Sigmoid colon (tissue), 6 donors: ENCODE measurements at regions not wholly inside any gene's neighbourhood (a gene's known extent, or its start where the extent isn't known, plus 50 kb on each side); places are given as distances from the start of the nearest gene placed in this dataset.
"Not testable (repeated sequence)": the region's sequence is repeated elsewhere in the genome, so short reads cannot be mapped to it uniquely, and the experiment has no call there.

Experiments used
- DNase-seq: peaks from one replicate; pipeline ENCODE4 v3.0.0-alpha.2; 2019
- H3K27ac ChIP-seq, 4 donors: fragments of 200-600 bp; sonication (generic); one replicate each; pipeline ENCODE4 v1.5.1; 2016 to 2019; ENCODE audit warnings: mild to moderate bottlenecking in 1 of 4
- H3K27me3 ChIP-seq, 3 donors: fragments of 200-600 bp; sonication (generic); one replicate each; pipeline ENCODE4 v1.5.1; 2019; ENCODE audit warnings: mild to moderate bottlenecking in 1 of 3
- H3K36me3 ChIP-seq, 4 donors: fragments of 200-600 bp; sonication (generic); one replicate each; pipeline ENCODE4 v1.5.1; 2016 to 2019
- H3K4me1 ChIP-seq, 4 donors: fragments of 200-600 bp; sonication (generic); one replicate each; pipeline ENCODE4 v1.5.1; 2017 to 2019
- H3K4me3 ChIP-seq, 4 donors: fragments of 200-600 bp; sonication (generic); one replicate each; pipeline ENCODE4 v1.5.1; 2017 to 2019; ENCODE audit warnings: mild to moderate bottlenecking in 2 of 4, moderate library complexity in 1 of 4
- H3K9me3 ChIP-seq, 4 donors: fragments of 200-600 bp in 3 of 4; sonication (generic) in 3 of 4; one replicate each; pipeline versions ENCODE4 v1.5.1 to v1.6.1; 2013 to 2019
- EP300 ChIP-seq, 4 donors: sonication (generic); formaldehyde crosslinking; IDR thresholded peaks; one replicate each; pipeline ENCODE4 v1.6.1; 2017; ENCODE audit warnings: antibody characterized with exemption in 4 of 4
- POLR2A ChIP-seq, 2 donors: fragments of 450-650 bp; IDR thresholded peaks; one replicate each; pipeline ENCODE4 v1.6.1; 2016; ENCODE audit warnings: antibody characterized with exemption in 2 of 2, mild to moderate bottlenecking in 2 of 2, moderate library complexity in 2 of 2
- POLR2AphosphoS5 ChIP-seq, 4 donors: sonication (generic); formaldehyde crosslinking; IDR thresholded peaks; one replicate each; pipeline ENCODE4 v1.6.1; 2017; ENCODE audit warnings: antibody characterized with exemption in 4 of 4
- WGBS, 2 donors: extraction: QIAGEN DNeasy Blood & Tissue Kit; methylation state at CpG; one replicate each; pipeline ENCODE4 v1.1.7; 2013; 5-methylcytosine and 5-hydroxymethylcytosine counted together
- intact Hi-C: fragments of 100-400 bp; cut with DNase I; formaldehyde crosslinking; loops from one replicate; pipeline ENCODE4 v1.15.1; 2023
- TF ChIP-seq, protein P1 (sequence below), 4 experiments: fragments of 450-650 bp in 3 of 4; fragments of 200-600 bp in 1 of 4; IDR thresholded peaks; one replicate each; pipeline ENCODE4 v1.5.1; 2016 to 2019; ENCODE audit warnings: antibody characterized with exemption in 4 of 4, mild to moderate bottlenecking in 3 of 4, moderate library complexity in 2 of 4
- donor health status: healthy with polysubstance abuse.
- donor health status: healthy.

DNA sequence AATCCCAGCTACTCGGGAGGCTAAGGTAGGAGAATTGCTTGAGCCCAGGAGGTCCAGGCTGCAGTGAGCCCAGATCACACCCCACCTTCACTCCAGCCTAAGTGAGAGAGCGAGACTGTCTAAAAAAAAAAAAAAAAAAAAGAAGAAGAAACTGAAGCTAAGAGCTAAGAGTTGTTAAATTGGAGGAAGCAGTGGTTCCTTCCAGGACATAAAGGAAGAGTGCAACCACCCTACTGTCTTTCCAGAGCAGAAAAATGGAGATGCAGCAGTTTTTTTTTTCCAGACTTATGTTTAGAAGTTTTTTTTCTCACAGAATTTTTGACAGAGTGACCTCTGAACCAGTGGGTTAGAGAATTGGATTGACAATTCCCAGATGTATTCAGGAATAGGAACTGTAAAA lies 88.7 kb downstream of the HLX start:
- WGBS, 2 donors, result 88 to 89% methylated on average over 2 of the region's 2 CpGs

DNA sequence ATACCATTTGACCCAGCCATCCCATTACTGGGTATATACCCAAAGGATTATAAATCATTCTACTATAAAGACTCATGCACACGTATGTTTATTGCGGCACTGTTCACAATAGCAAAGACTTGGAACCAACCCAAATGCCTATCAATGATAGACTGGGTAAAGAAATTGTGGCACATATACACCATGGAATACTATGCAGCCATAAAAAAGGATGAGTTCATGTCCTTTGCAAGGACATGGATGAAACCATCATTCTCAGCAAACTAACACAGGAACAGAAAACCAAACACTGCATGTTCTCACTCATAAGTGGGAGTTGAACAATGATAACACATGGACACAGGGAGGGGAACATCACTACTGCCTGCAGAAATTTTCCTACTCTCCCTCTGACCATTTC lies 90.0 kb downstream of the HLX start:
- H3K27me3 ChIP-seq, intact Hi-C loops: not testable (repeated sequence)
- WGBS, 2 donors, result 86 to 90% methylated on average over 2 of the region's 2 CpGs

More for the DNA sequence above, 88.7 kb downstream of the HLX start:
- H3K4me3 ChIP-seq, result no peak overlapping the region
- no peak for DNase-seq
- H3K27me3 ChIP-seq, result no peaks in the 10 kb centered on the region
- H3K36me3 ChIP-seq, result no peaks in the 10 kb centered on the region
- H3K27ac ChIP-seq, result no peak overlapping the region
- H3K9me3 ChIP-seq, result no peaks in the 10 kb centered on the region
- peaks cover 0 to 12% (median 7%) of the 10 kb centered on the region in 4 donors for H3K4me1 ChIP-seq
- TF ChIP-seq, protein P1, sequence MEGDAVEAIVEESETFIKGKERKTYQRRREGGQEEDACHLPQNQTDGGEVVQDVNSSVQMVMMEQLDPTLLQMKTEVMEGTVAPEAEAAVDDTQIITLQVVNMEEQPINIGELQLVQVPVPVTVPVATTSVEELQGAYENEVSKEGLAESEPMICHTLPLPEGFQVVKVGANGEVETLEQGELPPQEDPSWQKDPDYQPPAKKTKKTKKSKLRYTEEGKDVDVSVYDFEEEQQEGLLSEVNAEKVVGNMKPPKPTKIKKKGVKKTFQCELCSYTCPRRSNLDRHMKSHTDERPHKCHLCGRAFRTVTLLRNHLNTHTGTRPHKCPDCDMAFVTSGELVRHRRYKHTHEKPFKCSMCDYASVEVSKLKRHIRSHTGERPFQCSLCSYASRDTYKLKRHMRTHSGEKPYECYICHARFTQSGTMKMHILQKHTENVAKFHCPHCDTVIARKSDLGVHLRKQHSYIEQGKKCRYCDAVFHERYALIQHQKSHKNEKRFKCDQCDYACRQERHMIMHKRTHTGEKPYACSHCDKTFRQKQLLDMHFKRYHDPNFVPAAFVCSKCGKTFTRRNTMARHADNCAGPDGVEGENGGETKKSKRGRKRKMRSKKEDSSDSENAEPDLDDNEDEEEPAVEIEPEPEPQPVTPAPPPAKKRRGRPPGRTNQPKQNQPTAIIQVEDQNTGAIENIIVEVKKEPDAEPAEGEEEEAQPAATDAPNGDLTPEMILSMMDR (IDR thresholded peaks at IDR 0.05), result no peak
- TF ChIP-seq POLR2AphosphoS5 (IDR thresholded peaks at IDR 0.05) (no peak), EP300 (IDR thresholded peaks at IDR 0.05) (no peak), POLR2A (IDR thresholded peaks at IDR 0.05) (no peak)
- intact Hi-C loops, result no loop called here

DNA sequence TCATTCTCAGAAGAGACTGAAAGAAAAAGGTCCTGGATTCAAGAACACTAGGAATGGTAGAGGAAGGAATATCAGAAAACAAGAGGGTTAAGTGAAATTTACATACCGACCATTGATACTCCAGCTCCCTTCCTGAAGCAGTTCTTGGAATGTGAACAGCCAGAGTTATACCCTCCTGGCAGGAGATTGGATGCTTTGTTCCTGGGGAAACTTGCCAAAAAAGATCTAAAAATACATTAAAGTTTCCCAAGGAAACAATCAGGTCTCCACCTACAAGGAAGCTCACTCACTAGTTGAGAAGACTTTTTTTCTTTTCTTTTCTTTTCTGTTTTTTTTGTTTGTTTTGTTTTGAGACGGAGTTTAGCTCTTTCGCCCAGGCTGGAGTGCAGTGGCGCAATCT lies 91.1 kb downstream of the HLX start:
- Histone ChIP-seq H3K4me1 (peaks cover 0 to 12% (median 7%) of the 10 kb centered on the region in 4 donors), H3K27ac (no peak overlapping the region), H3K36me3 (no peaks in the 10 kb centered on the region), H3K4me3 (no peak overlapping the region), H3K27me3 (no peaks in the 10 kb centered on the region), H3K9me3 (no peaks in the 10 kb centered on the region)
- 87 to 89% methylated on average over 4 of the region's 4 CpGs for WGBS, 2 donors
- TF ChIP-seq, protein P1 (IDR thresholded peaks at IDR 0.05), result no peak
- TF ChIP-seq POLR2AphosphoS5 (IDR thresholded peaks at IDR 0.05) (no peak), POLR2A (IDR thresholded peaks at IDR 0.05) (no peak), EP300 (IDR thresholded peaks at IDR 0.05) (no peak)
- intact Hi-C loops, result no loop called here
- DNase-seq, result no peak

More for the DNA sequence above, 90.0 kb downstream of the HLX start:
- not testable (repeated sequence) for H3K9me3 ChIP-seq, H3K4me3 ChIP-seq, H3K36me3 ChIP-seq, H3K27ac ChIP-seq, DNase-seq
- peaks cover 0 to 12% (median 7%) of the 10 kb centered on the region in 4 donors for H3K4me1 ChIP-seq

DNA sequence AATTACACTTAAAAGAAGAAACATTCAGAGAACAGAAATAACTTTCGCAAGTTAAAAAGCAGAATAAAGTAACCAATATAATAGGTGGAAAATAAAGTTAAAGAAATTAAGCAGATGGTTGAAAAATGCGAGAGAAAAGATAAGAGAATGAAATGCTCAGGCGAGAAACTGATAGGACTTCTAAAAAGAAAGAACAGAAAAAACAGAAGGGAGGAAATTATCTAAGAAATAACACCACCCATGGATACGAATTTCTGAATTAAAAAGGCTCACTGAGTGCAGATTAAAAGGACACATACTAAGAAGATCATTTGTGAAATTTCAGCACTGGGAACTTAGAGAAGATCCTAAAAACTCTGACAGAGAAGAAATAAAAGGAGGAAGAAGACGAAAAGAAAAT lies 92.0 kb downstream of the HLX start:
- H3K4me1 ChIP-seq, result peaks cover 0 to 12% (median 7%) of the 10 kb centered on the region in 4 donors
- H3K9me3 ChIP-seq, result no peaks in the 10 kb centered on the region
- 85 to 93% methylated on average over 5 of the region's 5 CpGs for WGBS, 2 donors

GRCh38 chr1:220974431-220974830 lies 95.2 kb downstream of the HLX start:
- TF ChIP-seq EP300 (IDR thresholded peaks at IDR 0.05) (no peak), POLR2A (IDR thresholded peaks at IDR 0.05) (no peak), POLR2AphosphoS5 (IDR thresholded peaks at IDR 0.05) (no peak)
- H3K4me1 ChIP-seq, result peaks cover 0 to 12% (median 7%) of the 10 kb centered on the region in 4 donors
- WGBS, 2 donors, result 51 to 78% methylated on average over 1 of the region's 1 CpG
- no peaks in the 10 kb centered on the region for H3K27me3 ChIP-seq
- DNase-seq, result no peak
- intact Hi-C loops, result no loop called here
- H3K9me3 ChIP-seq, result no peaks in the 10 kb centered on the region
- no peak overlapping the region for H3K27ac ChIP-seq
- H3K36me3 ChIP-seq, result no peaks in the 10 kb centered on the region
- no peak overlapping the region for H3K4me3 ChIP-seq

More for the DNA sequence above, 92.0 kb downstream of the HLX start:
- Histone ChIP-seq H3K4me3 (no peak overlapping the region), H3K36me3 (no peaks in the 10 kb centered on the region), H3K27me3 (no peaks in the 10 kb centered on the region), H3K27ac (no peak overlapping the region)
- TF ChIP-seq, protein P1 (IDR thresholded peaks at IDR 0.05), result no peak
- TF ChIP-seq EP300 (IDR thresholded peaks at IDR 0.05), result no peak
- TF ChIP-seq POLR2A (IDR thresholded peaks at IDR 0.05), result no peak
- TF ChIP-seq POLR2AphosphoS5 (IDR thresholded peaks at IDR 0.05), result no peak
- intact Hi-C loops, result no loop called here
- DNase-seq, result no peak

- Histone ChIP-seq H3K9me3 (no peaks in the 10 kb centered on the region), H3K36me3 (no peaks in the 10 kb centered on the region), H3K27me3 (no peaks in the 10 kb centered on the region), H3K27ac (no peak overlapping the region), H3K4me1 (no peaks in the 10 kb centered on the region), H3K4me3 (no peak overlapping the region)
- WGBS, 2 donors, result 37 to 45% methylated on average over 3 of the region's 3 CpGs
- TF ChIP-seq EP300 (IDR thresholded peaks at IDR 0.05) (no peak), POLR2AphosphoS5 (IDR thresholded peaks at IDR 0.05) (no peak), POLR2A (IDR thresholded peaks at IDR 0.05) (no peak)
- TF ChIP-seq, protein P1 (IDR thresholded peaks at IDR 0.05), result no peak
- no peak for DNase-seq
- intact Hi-C loops, result no loop called here
Measured at GRCh38 chr1:220976390-220976789, 97.1 kb downstream of the HLX start.
